GM12892 (cell line): ENCODE measurements at regions not wholly inside any gene's neighbourhood (a gene's known extent, or its start where the extent isn't known, plus 50 kb on each side); places are given as distances from the start of the nearest gene placed in this dataset.

Source experiments
- POLR2A ChIP-seq: IDR thresholded peaks from 2 replicates; pipeline ENCODE4 v1.6.1; 2011; ENCODE audit warnings: low read depth, low read length, control low read depth
- POLR2AphosphoS5 ChIP-seq: IDR thresholded peaks from 2 replicates; pipeline ENCODE4 v1.6.1; 2011; ENCODE audit warnings: low read depth, low read length, control low read depth
- TAF1 ChIP-seq: IDR thresholded peaks from 2 replicates; pipeline ENCODE4 v1.6.1; 2011; ENCODE audit warnings: low read depth, mild to moderate bottlenecking, control low read depth, low read length, borderline replicate concordance

DNA sequence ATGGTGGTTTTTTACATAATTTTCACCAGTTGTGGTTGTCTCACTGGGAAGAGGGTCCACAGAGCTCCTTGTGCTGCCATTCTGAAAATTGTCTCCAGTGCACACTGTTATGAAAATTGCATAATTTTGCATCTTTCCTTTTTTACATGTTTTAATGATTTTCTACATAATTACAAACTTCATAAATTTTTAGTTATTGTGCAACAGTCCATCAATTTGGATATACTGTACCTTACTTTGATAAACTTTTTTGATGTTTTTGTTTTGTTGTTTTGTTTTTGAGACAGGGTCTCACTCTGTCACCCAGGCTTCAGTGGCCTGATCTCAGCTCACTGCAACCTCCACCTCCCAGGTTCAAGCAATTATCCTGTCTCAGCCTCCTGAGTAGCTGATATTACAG, 70.6 kb upstream of the AUTS2 start:
- TF ChIP-seq POLR2A (no peak), POLR2AphosphoS5 (no peak), TAF1 (no peak)
